GF-D8 (cell line): ENCODE measurements at regions not wholly inside any gene's neighbourhood (a gene's known extent, or its start where the extent isn't known, plus 50 kb on each side); places are given as distances from the start of the nearest gene placed in this dataset.

Experiments used
- DNase-seq: peaks from one replicate; lab custom pipeline; 2025; lab: John Stamatoyannopoulos, UW

DNA sequence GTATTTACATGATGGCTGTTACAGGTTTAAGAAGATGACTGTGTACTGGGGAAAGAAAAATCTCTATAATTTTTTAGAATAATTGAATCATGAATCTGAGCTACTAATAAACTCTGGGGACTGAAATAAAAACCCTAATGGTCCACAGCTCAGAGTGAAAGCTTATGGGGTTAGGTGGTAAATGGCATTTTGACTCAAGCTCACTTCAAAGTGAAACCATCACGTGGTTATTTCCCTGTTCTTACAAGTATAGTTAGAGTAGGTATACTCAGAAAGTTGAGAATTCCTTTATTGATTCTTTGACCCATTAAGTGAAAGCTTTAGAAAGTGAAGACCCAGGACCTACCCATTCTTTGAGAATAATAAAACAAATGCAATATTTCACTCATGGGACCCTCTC, 626.2 kb upstream of the SETBP1 start:
- no peak for DNase-seq

DNA sequence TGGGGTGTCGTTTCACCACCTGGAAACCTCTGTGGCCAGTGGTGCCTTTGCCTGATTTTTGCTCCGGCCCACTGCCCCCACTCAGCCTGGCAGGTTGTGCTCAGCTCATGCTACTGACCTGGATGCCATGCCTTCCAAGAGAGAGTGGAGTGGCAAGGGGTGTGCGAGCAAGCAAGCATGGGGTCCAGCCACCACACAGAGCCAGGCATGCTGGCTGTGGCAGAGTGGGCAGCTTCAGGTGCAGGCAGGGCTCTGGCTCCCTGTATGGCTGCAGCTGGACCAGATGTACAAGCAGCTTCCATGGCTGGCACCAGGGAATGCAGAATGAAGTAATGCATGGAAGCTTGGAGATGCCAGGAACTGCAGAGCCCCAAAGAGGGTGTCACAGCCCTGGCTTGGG, 620.5 kb upstream of the SETBP1 start:
- no peak for DNase-seq

DNA sequence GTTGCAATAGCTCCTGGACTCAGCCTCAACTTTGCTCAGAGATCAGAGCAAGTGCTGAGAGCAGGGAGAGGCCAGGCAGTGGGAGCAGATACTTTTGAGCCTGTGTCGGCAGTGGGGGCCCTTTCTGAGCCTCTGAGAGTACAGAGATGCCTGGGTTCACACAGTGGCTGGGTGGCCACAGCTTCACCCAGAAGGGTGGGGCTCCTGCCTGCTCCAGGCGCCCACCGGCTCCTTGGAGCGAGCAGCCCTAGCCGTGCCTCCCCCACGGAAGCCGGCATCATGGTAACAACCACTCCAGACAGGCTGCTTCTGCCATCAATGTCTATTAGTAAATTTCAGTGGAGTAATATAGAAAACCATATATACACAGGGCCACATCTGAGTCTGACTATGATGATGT, 619.2 kb upstream of the SETBP1 start:
- no peak for DNase-seq

DNA sequence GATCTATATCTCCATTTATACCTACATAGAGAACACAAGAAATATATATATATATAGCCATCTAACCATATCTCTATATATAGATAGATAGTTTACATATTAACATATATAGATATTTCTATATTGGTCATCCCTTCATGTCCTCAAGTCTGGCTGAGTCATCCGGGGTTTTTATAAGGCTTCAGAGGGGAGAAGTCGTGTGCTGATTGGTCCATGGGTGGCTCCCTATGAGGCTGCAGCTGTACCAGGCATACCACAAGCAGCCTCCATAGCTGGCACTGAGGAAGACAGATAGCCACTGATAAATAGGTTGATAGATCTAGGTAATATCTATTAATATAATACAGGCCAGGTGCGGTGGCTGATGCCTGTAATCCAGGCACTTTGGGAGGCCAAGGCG, 618.3 kb upstream of the SETBP1 start:
- DNase-seq: no peak

DNA sequence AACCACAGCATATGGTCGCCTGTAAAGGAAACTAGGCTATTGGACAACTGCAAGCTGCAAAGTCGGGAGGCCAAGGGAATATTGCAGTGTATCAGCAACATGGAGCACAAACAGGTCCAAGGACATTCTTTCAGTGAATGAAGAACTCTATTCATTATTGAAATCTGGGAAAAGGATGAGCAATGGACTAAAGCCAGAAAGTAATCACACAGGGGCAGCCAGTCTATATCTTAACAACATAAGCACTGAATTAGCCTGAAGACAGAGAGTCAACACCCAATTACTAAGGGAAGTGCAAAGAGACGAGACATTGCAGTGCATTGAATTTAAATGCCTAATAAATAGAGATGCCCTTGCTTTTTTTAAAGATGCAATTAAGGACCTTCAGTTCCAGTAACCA, 615.5 kb upstream of the SETBP1 start:
- no peak for DNase-seq

DNA sequence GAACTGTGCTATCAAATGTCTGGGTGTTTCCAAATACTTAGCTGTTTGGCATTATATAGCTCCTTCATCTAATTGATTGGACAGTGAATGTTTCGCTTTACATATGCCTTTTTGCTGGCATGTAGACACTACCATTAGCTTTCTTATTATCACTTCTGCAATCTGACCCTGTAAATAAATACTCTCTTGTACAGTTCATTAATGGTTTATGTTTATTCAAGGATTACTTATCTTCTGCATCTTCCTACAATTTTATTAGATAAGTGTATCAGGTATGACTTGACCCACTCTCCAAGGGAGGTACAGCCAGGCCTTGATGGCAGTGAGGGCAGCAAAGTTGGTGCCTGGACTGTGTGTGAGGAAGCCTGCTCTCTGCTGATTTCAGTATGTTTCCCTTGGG, 614.1 kb upstream of the SETBP1 start:
- no peak for DNase-seq

DNA sequence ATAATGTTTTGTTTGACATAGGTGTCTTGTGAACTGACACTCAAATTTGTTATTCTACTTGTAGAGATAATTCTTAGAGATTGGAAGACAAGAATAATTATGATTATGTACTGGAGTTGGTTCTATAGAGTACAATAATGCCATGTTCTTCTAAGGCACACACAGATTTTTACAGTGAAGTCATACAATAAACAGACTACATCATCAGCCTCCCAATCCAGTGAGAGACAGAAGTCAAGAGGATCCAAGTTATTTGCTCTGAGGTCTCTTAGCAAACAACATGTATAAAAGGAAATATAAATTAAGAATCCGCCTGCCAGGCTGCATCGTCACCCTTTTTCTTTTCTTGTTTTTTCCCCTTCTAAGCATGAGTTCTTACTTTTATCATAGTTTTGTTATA, 613.5 kb upstream of the SETBP1 start:
- no peak for DNase-seq

DNA sequence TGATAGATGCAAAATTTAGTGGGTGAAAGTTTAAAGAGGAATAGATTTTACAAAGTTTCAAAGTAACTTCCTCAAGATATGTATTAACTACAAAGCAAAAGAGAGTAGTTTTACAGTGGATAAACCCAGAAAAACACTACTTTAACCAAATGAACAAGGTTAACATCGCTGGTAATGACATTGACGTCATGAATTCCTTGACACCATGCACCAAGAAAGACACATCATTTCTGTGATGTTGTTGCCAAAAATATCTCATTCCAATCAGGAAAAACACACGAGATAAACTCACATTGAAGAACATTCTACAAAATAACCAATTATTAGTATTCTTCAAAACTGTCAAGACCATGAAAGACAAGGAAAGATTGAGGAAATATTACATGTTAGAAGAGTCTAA, 605.6 kb upstream of the SETBP1 start:
- no peak for DNase-seq

DNA sequence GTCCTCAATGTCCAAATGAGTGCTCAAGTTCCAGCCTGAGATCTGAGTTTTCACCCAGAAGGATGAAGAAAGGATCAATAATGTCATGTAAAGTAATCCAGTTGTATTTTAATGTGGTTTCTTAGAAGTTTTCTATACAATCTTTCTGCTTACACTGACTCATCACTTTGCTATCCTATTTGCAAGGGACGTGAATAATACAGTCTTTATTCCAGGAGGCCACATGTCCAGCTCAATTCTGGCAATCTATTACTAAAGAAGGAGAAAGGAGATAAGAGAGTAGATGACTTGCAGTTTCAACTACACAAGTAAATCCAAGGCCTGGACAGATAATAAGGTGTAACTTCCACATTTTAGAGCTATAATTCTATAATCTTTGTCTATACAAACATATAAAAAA, 601.1 kb upstream of the SETBP1 start:
- no peak for DNase-seq

DNA sequence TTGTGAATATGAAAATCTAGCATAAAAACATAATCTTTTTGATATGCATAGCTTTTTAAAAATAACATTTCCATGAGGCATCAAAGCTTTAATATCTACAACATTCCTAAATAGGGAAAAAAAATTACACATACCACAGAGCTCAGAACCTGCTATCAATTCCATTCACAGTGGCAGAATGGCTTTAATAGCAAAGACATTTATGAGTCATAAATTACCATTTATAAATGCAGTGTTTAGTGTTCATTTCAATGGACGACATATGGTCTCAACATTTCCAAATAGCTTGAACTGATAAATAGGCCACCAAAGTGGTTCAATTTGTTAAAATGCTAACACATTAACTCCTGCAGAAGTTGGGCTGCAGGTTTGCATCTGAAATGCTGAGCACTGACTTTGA, 600.6 kb upstream of the SETBP1 start:
- no peak for DNase-seq

DNA sequence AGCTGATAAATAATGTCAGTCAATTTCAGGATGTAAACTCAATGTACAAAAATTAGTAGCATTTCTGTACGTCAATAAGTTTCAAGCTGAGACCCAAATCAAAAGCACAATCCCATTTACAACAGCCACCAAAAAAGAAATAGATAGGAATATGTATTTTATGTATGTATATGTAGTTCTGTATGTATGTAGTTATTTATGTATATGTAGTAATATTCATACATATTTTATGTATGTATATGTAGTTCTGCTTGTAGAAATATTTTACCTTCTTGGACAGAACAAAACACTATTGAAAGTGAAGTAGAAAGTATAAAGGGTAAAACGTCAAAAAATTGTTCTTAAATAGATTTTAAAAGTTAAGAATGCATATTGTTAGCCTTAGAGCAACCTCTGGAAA, 591.0 kb upstream of the SETBP1 start:
- no peak for DNase-seq

DNA sequence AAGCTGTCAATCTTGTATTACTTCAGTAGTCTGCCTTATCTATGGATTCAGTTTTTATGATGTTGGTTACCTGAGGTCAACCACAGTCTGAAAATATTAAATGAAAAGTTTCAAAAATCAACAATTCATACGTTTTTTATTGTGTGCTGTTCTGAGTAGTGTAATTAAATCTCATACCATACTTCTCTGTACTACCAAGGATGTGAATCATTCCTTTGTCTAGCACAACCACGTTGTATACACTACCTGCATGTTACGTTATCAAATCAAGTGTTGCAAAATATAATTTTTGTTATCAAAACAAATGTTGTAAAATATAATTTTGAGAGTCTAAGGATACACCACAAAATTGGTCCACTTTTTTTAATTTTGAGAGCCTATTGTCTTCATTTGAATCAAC, 590.2 kb upstream of the SETBP1 start:
- DNase-seq: no peak

DNA sequence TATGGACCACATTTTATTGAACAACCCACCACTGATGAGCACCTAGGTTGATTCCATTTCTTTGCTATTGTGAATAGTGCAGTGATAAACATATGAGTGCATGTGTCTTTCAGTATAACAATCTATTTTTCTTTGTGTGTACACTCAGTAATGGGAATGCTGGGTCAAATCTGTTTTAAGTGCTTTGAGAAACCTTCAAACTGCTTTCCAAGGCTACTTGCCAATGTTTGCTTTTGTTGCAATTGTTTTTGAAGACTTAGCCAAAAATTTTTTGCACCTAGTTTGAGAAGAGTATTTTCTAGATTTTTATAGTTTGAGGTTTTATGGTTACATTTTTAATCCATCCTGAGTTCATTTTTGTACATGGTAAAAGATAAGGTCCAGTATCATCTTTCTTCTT, 587.4 kb upstream of the SETBP1 start:
- DNase-seq: no peak

DNA sequence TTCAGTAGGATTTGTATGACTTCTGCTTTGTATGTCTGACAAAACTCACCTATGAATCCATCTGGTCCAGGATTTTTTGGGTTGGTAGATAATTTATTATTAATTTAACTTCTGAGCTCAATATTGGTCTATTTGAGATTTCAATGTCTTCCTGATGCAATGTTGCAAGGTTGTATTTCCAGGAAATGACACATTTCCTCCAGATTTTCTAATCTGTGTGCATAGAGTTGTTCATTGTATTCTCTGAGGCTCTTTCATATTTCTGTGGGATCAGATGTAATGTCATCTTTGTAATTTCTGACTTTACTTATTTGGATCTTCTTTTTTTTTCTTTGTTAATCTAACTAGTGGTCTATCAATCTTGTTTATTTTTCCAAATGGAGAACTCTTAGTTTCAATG, 584.7 kb upstream of the SETBP1 start:
- no peak for DNase-seq

DNA sequence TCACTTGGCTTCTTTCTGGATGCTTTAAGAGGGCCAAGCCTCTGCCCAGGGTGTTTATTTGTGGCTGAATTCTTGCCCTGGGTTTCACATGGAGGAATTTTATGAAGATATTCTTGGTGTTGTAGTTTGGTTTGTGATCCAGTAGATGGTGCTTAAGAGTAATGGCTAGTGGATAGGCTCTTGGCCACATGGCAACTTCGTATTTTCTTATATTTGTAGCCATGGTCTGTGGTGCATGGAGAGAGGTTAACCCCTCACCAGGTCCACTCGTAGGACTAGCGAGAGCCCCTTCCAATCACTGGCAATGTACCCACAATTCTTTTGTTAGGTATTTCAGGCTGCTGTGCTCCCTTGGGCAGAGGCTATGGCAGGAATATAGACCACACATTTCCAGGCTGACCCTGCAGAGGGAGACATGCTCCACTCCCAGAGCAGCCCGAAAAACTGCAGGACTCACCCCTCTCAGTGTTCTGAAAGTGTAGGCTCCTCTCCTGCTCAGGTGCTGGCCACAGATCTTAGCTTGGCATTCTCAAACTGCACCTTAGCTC, 582.1 kb upstream of the SETBP1 start:
- no peak for DNase-seq

DNA sequence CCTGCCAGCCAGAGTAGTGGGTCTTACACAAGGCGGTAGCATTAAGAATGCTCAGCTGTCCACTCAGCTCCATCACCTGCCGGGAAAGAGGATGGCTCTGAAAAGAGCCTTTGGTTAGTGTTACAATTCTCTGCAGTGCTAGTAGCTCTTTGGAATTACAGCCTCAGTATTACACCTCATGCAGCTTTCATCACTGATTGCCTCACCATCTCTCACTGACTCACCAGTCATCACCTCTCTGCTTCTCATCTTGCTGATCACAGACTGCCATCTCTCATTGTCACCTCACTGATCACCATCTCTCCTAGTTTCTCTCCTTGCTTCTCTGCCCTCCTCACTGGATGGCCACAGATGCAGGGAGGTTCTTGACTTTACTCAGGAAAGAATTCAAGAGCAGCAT, 573.5 kb upstream of the SETBP1 start:
- no peak for DNase-seq

DNA sequence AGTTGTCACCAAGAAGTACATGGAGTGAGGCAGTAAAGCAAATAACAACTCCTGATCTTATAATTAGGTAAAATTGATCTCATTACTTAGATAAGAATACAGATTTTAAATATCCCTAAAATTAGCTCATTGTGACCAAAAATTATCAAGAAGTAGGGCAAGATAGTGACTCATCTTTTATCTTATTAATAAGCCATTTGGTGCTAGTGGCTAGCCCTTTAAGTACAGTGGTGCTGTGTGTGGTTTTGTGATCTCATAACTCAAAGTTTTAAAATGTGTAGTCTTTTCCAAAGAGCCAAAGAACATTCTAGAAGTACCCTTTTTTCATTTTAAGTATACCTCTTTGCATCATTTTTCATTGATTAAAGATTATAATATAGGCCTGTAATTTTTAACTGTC, 569.4 kb upstream of the SETBP1 start:
- DNase-seq: no peak

DNA sequence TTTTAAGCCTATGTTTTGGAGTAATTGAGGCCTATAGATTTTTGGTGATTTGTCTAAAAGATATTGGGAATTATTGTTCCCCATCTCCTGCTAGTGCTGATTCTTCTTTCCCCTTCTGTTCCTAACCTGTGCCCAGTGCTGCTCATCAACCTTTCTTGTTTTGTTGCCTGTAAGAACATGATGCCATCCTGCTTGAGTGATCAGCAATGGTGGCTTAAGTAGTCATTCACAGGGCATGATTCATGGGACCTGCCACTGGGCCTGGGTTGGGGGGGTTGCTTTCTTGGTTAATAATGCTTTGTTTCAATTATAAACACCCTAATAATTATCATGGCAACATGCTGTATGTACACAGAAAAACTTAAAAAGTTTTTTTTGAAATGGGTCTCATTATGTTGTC, 562.9 kb upstream of the SETBP1 start:
- DNase-seq: no peak

DNA sequence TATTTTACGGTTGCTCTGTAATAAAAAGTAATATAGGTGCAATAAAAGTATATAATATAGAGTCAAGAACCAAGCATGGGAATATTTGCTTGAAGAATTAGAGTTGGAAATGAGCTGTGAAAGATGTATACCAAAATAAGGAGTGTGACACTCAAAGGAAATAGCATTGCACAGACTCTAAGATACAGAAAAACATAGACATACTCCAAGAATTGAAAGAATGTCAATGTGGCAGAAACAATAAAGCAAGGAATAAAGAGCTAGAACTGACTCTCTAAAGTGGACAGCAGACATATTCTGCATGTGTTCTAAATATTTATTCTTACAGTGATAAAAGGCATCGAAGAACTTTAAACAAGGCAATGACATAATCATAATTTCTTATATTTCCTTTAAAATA, 561.1 kb upstream of the SETBP1 start:
- no peak for DNase-seq

DNA sequence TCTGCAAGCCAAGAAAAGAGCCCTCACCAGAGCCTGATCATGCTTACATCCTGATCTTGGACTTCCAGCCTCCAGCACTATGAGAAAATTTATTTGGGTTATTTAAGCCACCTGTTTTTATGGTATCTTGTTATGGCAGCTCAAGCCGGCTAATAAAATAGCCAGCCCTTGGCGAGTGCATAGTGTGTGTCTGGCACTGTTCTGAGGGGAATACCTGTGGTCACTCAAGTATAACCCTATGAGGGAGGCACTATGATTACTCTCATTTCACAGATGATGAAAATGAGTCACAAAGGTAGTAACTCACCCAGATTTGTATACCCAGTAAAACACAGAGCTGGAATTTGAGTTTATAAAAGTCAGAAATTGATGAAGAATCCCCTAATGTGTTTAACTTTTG, 556.9 kb upstream of the SETBP1 start:
- DNase-seq: no peak

DNA sequence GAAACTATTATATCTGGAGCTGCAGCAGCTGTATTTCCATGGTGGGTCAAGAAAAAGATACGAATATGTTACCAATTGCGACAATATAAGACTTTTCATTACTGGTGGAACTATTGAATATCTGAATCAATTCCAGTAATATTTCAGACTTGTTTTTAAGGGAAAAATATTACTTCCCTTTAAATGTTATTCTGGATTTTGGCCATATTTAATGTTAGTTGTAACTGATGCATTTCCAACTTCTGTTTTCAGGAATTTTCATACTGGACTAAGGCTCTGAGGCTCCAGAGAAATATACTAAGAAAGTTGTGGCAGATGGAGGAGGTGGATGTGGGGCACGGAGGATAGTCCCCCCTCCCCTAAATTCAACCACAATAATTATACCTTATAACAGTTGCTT, 555.2 kb upstream of the SETBP1 start:
- no peak for DNase-seq

DNA sequence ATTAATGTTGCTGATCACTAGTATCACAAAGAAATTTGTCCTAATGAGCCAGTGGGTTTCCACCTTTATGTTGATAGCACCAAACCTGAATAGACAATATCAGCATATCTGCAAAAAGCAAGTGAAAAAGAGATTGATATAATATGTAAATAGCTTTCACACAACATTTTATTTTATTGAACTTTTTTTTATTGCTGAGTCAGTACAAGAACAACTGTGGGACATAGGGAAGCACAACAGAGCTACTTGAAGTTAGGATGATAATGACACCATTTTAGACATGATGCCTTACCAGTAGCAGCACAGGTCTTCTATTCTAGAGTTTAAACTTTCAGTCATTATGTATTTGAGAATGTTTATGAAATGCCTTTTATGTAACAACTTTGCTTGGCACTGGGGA, 554.1 kb upstream of the SETBP1 start:
- no peak for DNase-seq

DNA sequence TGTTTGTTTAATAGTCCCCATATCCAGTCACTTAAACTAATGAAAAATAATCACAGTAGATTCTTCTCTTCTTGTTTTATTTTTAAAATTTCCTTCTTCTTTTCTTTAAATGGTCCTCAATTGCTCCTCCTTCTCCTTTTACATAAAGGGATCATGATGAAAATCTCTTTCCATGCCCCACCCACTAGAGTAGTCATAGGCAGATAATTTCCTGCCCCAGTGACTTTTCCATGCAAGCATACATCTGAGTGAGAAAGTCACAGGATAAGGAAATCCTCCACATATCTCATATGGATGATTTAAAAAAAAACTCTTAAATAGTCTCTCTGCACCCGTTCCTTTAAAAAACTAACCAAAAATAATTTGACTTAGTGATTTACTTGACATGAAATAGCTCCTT, 552.3 kb upstream of the SETBP1 start:
- DNase-seq: no peak

DNA sequence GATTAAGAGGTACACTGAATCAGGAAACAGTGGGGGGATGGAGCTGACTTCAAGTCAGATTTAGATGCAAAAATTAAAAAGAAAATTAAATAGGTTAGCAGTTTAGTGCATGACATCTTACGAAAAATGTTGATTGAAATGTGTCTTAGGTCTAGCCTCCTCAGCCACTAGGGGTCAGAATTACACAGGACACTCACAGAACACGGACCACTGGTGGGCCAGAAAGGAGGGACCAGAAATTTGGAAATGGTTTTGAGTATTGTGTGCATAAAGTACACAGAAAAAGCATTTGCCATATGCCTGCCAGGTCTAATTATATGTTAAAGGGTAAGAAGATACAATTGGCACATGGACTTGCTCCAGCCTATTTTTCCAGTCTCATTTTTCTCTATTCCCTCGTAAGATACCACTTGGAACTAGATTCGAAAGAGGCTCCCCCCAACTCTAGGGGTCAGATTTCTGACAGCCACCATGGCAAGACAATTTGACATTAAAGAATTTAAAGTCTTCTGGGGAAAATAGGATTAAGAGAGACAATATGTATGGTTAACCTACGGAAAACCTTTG, 550.2 kb upstream of the SETBP1 start:
- DNase-seq: no peak

DNA sequence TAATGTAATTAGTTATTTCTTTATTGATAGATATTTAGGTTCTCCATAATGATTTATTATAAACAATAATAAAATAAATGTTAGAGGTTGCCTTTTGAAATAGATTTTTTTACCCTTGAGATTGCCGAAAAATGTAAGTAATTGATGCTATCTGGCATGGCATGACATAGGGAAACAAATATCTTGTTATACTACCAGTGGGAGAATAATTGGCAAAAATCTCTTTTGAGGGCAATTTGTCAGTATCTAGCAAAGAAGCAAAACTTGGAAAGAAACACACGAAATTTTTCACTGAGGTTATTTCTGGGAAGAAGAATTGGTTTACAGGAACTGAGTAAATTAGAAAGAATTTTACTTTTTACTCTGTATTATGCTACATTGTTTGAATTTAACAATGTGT, 547.2 kb upstream of the SETBP1 start:
- DNase-seq: no peak
